BLaER1 (cell line): ENCODE measurements at regions not wholly inside any gene's neighbourhood (a gene's known extent, or its start where the extent isn't known, plus 50 kb on each side); places are given as distances from the start of the nearest gene placed in this dataset.

Experiments used
- H3K27ac ChIP-seq: shearing (Covaris generic); formaldehyde crosslinking; 2 replicates; pipeline ENCODE4 v1.8.1; 2022
- H3K27me3 ChIP-seq: shearing (Covaris generic); formaldehyde crosslinking; 2 replicates; pipeline ENCODE4 v1.8.1; 2022
- H3K36me3 ChIP-seq: shearing (Covaris generic); formaldehyde crosslinking; 2 replicates; pipeline ENCODE4 v1.8.1; 2022
- H3K4me1 ChIP-seq: shearing (Covaris generic); formaldehyde crosslinking; 2 replicates; pipeline ENCODE4 v1.8.1; 2022
- H3K4me2 ChIP-seq: shearing (Covaris generic); formaldehyde crosslinking; 2 replicates; pipeline ENCODE4 v1.8.1; 2022
- H3K4me3 ChIP-seq: shearing (Covaris generic); formaldehyde crosslinking; 2 replicates; pipeline ENCODE4 v1.8.1; 2022
- H3K9ac ChIP-seq: shearing (Covaris generic); formaldehyde crosslinking; 2 replicates; pipeline ENCODE4 v1.8.1; 2022
- H3K9me3 ChIP-seq: shearing (Covaris generic); formaldehyde crosslinking; 2 replicates; pipeline ENCODE4 v1.8.1; 2022
- H4K20me1 ChIP-seq: shearing (Covaris generic); formaldehyde crosslinking; 2 replicates; pipeline ENCODE4 v1.8.1; 2022
- Cebpa-rat ChIP-seq: shearing (Covaris generic); IDR thresholded peaks from 2 replicates; pipeline ENCODE4 v1.8.1; 2022

DNA sequence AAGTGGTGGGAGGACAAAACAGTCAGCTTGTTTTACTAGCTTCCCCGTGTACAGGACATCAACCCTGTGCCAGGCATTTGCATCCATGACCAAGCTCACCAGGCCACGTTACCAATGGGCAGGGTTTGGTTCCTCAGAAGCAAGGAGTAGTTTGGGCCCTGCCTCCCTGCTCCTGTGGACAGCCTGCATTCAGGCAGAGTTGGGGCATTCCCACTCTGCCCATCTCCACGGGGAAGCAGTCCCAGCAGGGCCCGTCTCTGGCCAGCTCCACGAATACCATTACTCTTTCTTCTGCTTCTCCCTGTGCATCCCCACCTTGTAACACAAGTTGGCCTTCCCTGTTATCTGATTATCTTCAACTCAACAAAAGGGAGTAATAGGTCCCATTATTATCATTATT lies 54.0 kb upstream of the RIOK3 start:
- Histone ChIP-seq H3K9me3 (no peaks in the 10 kb centered on the region), H3K9ac (no peak overlapping the region), H3K4me2 (no peak overlapping the region), H3K27me3 (no peaks in the 10 kb centered on the region), H3K36me3 (peaks cover 10% of the 10 kb centered on the region; the same call in 1 of the 2 replicates), H3K27ac (no peak overlapping the region), H3K4me3 (no peak overlapping the region), H3K4me1 (no peaks in the 10 kb centered on the region), H4K20me1 (no peaks in the 10 kb centered on the region)
- TF ChIP-seq Cebpa-rat = no peak

DNA sequence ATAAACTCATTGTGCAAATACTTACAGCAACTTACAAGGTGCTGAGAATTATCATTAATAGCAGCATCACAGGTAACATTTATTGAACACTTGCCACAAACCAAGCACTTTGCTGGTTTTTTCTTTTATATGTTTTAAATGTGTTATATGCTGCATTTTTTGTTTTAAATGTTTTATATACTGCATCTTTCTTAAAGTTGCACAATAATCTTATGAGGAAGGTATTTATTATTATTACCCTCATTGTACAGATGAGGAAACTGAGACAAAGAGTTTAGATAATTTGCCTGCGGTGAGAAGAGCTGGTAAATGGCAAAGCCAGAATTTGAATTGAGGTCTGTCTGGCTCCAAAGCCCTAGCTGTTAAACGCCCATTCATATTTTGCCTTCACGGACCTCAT lies 52.2 kb upstream of the RIOK3 start:
- H3K4me1 ChIP-seq = peaks cover 7% of the 10 kb centered on the region; the same call in 1 of the 2 replicates
- no peak for TF ChIP-seq Cebpa-rat
- no peaks in the 10 kb centered on the region for H3K27me3 ChIP-seq
- H3K27ac ChIP-seq = no peak overlapping the region
- H3K4me2 ChIP-seq = no peak overlapping the region
- no peaks in the 10 kb centered on the region for H3K9me3 ChIP-seq
- no peaks in the 10 kb centered on the region for H4K20me1 ChIP-seq
- peaks cover 3% of the 10 kb centered on the region; the same call in 1 of the 2 replicates for H3K36me3 ChIP-seq
- no peak overlapping the region for H3K4me3 ChIP-seq
- H3K9ac ChIP-seq = no peak overlapping the region

DNA sequence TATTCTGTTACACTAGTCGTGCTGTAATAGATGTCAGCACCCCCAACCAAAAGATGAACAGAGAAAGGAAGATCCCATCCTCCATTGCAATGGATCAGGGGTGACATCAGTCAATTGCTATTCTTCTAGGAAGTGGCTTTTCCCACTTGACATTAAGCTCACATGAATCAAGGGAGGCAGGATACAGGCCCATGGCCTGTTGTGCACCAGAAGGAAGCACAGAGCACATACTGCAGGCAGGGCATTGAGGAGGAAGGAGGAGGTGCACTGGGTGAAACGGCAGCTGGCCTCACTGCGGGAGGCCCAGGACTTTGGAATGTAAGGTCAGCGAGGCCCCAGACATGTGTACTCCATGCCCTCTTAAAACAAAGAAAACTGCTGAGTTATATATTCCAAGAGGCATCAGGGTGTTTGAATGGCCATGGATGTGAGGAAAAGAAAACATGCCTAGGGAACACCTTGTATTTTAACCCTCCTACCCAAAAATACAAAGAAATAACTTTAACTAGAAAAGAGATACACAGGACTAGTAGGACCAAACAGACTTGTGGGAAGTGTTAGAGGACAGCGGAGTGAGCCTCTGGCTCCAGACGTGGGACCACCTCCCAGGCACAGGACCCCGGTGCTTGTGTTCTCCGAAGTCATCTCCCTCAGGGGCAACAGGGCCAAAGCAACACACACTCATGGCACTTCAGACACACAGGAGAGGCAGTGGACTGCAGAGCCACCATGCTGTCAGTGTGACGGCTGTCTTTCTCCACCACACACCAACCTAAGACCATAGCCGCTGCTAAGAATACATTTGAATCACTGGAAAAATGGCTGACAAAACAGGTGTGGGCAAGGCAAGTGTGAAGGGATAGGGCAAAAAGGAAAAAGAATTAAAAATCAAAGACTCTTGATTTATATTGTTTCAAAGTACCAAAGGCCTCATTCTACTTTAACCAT lies 51.4 kb upstream of the RIOK3 start:
- no peak overlapping the region for H3K4me2 ChIP-seq
- H3K9ac ChIP-seq = no peak overlapping the region
- H3K9me3 ChIP-seq = no peaks in the 10 kb centered on the region

More for the DNA sequence above, 51.4 kb upstream of the RIOK3 start:
- no peak for TF ChIP-seq Cebpa-rat
- H3K4me1 ChIP-seq = peaks cover 7% of the 10 kb centered on the region; the same call in 1 of the 2 replicates
- H3K27me3 ChIP-seq = no peaks in the 10 kb centered on the region
- peaks cover 3% of the 10 kb centered on the region; the same call in 1 of the 2 replicates for H3K36me3 ChIP-seq
- no peak overlapping the region for H3K4me3 ChIP-seq
- H3K27ac ChIP-seq = no peak overlapping the region
- no peaks in the 10 kb centered on the region for H4K20me1 ChIP-seq
